HG02610 (cell line): ENCODE measurements at regions not wholly inside any gene's neighbourhood (a gene's known extent, or its start where the extent isn't known, plus 50 kb on each side); places are given as distances from the start of the nearest gene placed in this dataset.

Experiments
- ATAC-seq: cut with Tn5 transposase; IDR thresholded peaks from one replicate; pipeline ENCODE4 v1.9.1; 2021; ENCODE audit warnings: mild to moderate bottlenecking, moderate library complexity; ENCODE audit not compliant: unreplicated experiment

DNA sequence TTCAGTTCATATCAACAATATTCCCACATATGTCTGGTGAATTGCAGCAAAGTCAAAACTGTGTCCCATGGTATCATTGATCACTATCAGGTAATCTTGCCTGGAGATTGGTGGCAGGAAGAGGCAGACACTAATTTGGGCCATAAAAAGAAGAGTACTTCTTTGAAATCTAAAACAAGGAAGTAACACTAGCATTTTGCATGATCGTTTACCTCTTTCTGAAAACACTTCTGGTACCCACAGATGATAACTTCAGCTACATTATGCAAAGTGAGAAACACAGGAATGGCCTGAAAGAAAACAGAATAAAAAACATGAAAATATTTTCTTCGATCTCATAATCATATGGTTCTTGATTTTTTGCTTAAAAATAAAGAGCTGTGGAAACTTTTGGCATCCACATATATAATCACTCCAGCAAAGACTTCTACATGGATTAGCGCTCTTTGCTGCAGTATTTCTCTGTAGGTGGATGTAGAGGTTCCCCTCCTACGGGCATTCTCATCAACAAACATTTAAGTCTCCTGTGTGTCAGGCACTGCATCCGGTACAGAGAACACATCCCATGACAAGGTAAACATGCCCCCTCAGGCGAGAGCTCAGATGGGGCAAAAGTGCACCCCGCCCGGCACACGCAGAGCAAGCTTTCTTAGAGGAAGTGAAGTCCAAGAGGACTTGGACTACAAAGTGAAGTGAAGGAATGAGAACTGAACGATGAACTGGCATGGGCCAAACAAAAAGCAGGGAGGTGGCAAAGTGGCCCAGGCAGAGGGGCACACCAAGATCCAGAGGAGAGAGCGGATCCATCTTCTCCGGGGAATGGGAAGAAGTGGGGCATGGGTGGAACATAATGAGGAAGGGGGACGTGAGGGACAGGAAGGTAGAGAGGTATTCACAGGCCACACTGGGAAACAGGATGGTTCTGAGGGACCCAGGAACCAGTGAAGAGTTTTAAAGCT lies 68.0 kb upstream of the RIOK3 start:
- ATAC-seq, result no peak

DNA sequence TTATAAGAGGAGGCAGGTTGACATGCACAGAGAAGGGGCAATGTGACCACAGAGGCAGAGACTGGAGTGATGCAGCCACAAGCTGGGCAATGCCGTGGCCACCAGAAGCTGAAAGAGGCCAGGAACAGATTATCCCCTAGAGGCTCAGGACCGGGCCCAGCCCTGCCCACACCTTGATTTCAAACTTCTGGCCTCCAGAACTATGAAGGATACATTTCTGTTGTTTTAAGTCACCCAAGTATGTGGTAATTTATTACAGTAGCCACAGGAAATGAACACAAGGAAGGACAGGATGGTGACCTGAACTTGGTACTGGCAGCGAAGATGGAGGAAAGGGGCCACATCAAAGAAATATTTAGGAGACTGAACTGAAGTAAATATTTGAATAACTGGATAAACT lies 66.8 kb upstream of the RIOK3 start:
- no peak for ATAC-seq

- no peak for ATAC-seq
These were observed 65.8 kb upstream of the RIOK3 start for GRCh38 chr18:23387265-23387664.

DNA sequence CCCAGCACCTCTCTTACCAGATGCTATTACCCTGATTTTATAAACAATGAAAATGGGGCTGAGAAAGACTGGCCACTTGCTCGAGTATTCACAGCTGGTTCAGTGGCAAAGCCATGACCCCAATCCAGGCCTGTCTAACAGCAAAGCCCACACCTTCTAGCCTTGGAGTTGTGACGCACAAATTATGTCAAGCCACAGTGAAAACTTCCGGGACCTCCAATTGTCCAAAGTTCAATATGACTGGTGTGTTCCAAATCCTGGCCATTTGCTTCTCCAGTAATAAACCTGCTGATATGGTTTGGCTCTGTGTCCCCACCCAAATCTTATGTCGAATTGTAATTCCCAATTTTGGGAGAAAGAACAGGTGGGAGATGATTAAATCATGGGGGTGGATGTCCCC lies 64.7 kb upstream of the RIOK3 start:
- ATAC-seq, result no peak

- no peak for ATAC-seq
These were observed 61.9 kb upstream of the RIOK3 start for GRCh38 chr18:23391156-23391555.

DNA sequence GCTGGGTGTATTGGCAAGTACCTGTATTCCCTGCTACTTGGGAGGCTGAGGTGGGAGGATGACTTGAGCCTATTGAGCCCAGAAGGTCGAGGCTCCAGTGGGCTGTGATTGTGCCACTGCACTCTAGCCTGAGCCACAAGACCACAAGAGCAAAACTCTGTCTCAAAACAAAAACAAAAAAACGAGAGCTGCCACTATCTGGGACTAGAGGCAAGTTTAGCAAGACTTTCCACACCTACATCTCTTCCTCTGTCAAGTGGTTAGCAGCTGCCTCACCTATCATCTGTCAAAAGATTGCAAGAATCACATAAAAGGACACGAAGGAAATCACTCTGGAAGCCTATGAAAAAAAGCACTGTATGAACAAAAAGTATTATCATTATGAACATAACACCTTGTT lies 55.2 kb upstream of the RIOK3 start:
- no peak for ATAC-seq

DNA sequence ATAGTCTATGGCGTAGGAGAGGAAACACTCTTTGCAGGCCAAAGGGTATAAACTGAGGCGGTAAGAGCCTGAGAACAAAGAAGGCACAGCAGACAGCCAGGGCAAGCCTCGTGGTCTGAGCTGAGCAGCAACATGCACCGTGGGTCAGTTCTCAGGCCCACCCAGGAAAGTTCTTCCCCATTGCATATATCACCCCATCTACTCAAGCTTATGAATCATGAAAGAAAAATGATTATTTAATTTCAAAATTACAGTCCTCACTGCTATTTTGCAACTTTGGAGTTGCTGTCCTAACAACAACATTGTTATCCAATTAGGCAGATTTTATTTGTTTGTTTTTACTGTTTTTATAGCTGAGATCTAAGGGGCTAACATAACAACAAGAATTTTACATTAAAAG lies 54.7 kb upstream of the RIOK3 start:
- ATAC-seq, result no peak

DNA sequence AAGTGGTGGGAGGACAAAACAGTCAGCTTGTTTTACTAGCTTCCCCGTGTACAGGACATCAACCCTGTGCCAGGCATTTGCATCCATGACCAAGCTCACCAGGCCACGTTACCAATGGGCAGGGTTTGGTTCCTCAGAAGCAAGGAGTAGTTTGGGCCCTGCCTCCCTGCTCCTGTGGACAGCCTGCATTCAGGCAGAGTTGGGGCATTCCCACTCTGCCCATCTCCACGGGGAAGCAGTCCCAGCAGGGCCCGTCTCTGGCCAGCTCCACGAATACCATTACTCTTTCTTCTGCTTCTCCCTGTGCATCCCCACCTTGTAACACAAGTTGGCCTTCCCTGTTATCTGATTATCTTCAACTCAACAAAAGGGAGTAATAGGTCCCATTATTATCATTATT lies 54.0 kb upstream of the RIOK3 start:
- no peak for ATAC-seq

- ATAC-seq, result no peak
These were observed 52.2 kb upstream of the RIOK3 start for GRCh38 chr18:23400918-23401317.

GRCh38 chr18:23401400-23402347 lies 51.4 kb upstream of the RIOK3 start:
- no peak for ATAC-seq
